Stimulated activated CD4-positive, alpha-beta T cell treated with anti-CD3 and anti-CD28 coated beads, Interleukin-15, amount 100 ng/mL, for 48 hours (primary cell): ENCODE measurements at regions not wholly inside any gene's neighbourhood (a gene's known extent, or its start where the extent isn't known, plus 50 kb on each side); places are given as distances from the start of the nearest gene placed in this dataset.

ENCODE experiments used
- DNase-seq, 2 donors: peaks; one replicate each; pipeline ENCODE4 v3.0.0-alpha.2; 2020; ENCODE audit warnings: low read depth in 2 of 2

- no peak for DNase-seq
These were observed 439.9 kb upstream of the RGS6 start for GRCh38 chr14:71492346-71492745.

GRCh38 chr14:71497645-71498086, 434.6 kb upstream of the RGS6 start:
- DNase-seq: no peak

GRCh38 chr14:71498212-71498611, 434.0 kb upstream of the RGS6 start:
- DNase-seq: no peak

DNA sequence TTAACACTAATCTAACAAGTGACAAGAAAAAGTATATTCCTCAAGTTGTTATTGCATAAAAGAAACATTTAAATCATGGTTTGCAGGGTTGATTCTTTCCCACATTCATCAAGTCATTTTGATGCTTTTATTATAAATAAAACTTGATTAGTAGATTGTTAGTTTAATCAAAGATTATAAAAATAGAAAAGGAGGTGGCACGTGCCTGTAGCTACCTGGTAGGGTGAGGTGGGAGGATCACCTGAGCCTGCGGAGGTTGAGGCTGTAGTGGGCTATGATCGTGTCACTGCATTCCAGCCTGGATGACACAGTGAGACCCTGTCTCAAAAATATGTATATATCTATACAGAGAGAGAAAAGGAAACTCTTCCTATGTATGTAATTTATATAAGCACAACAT, 433.2 kb upstream of the RGS6 start:
- DNase-seq: no peak

DNA sequence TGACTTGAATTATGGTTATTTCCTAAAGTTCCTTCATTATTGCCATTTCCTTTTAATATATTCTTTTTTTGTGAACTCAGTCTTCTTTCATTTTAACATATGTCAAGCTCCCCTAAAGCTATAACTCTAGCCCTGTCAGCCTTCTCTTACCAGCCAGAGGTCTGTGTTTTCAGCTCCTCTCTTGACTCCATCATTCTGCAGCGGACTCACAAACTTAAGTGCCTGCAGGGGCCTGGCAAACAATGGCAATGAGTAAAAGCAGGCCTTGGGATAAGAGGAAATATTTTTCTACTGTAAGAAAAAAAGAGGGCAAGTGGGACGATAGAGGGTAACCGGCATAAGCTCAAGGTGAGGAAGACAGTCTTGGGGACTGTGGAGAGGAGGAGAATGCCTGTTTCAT, 424.5 kb upstream of the RGS6 start:
- no peak for DNase-seq

- no peak for DNase-seq
These were observed 423.3 kb upstream of the RGS6 start for GRCh38 chr14:71508901-71509300.

GRCh38 chr14:71511152-71511551, 421.1 kb upstream of the RGS6 start:
- no peak for DNase-seq

GRCh38 chr14:71514941-71515919, 417.0 kb upstream of the RGS6 start:
- DNase-seq: no peak

- DNase-seq: no peak
These were observed 410.7 kb upstream of the RGS6 start for GRCh38 chr14:71521238-71522135.

- no peak for DNase-seq
These were observed 408.5 kb upstream of the RGS6 start for GRCh38 chr14:71523630-71524319.

- no peak for DNase-seq
These were observed 407.8 kb upstream of the RGS6 start for GRCh38 chr14:71524320-71524982.

DNA sequence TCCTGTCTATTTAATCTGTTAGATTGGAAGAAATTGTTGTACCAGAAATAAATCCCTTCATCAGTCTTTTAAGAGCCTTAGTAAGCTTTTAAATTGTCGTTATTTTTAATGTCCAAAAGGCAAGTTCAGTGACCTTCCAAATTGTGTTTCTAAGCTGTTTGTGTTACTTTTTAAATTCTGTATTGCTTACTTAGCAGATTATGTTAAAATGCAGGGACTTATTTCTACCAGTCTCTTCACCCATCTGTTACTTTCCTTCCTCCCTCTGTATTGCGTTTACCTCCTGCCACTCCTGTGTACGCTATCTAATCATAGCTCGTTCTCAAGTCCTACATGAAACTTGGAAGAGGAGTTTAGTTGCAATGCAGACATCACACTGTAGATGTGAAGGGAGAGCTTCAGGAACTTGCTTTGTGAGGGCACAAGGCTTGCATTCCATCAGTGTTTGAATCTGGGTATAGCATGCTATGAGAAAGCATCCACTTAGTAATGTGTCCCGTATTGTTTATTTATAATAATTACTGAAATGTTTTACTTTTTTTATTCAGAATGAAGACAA, 406.5 kb upstream of the RGS6 start:
- DNase-seq: no peak

DNA sequence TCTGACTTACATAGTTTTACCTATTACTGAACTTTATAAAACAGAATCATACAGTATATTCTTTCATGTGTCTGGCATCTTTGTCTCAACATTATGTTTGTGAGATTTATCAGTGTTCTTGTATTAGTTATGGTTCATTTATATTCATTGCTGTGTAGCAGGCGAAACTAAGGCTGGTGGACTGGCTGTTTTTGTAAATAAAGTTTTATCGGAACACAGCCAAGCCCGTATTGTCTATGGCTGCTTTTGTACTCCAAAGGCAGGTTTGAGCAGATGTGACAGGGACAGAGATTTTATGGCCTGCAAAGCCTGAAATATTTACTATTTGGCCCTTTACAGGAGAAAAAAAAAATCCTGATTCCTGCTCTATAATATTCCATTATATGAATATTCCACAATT, 405.8 kb upstream of the RGS6 start:
- no peak for DNase-seq

DNA sequence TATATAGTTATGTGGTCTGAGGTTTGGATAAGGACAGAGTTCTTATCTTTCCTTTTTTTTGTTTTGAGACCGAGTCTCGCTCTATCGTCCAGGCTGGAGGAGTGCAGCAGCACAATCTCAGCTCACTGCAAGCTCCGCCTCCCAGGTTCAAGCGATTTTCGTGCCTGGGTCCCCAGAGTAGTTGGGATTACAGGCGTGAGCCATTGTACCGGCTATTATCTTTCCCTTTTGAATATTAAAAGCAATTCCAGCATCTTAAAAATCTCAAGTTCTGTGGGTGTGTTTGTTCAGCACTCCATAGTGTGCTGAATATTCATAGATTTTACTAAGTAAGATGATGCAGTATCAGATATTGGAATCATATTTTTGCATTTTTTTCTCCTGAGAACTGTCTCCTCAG, 404.4 kb upstream of the RGS6 start:
- DNase-seq: no peak

DNA sequence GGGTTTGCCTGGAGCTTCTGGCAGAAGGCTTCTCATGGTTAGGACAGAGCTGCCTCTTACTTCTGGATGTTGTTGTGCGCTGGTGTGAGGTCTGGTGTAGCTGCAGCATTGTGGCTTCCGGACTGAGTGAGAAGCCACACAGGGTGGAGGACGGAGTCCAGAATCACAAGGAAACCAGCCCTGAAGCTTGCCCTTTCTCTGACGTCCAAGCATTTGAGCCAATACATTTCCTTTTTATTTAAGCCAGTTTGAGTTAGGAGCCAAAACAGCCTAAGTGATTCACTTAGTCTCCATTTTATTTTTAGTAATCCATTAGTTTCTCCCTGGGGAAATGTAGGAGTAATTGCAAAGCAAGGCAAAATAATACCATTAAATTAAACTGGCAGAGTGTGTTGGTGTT, 402.4 kb upstream of the RGS6 start:
- DNase-seq: no peak

DNA sequence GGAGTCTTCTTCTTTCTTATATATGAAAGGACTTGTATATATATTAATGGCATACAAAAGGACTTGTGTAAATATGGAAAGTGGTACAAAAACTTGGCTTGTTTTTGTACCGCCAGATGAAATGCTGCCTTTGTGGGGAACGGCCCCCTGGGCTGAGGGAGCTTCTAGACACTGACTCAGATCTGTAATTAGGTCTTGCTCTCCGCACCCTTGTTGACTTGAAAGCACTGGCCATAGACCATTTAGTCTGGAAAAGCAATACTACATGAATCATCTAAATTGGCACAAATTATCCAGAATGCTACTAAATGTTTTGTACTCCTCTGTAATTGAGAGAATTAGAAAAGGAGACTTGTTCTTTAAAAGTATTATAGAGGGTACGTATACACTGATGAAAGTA, 399.9 kb upstream of the RGS6 start:
- no peak for DNase-seq

DNA sequence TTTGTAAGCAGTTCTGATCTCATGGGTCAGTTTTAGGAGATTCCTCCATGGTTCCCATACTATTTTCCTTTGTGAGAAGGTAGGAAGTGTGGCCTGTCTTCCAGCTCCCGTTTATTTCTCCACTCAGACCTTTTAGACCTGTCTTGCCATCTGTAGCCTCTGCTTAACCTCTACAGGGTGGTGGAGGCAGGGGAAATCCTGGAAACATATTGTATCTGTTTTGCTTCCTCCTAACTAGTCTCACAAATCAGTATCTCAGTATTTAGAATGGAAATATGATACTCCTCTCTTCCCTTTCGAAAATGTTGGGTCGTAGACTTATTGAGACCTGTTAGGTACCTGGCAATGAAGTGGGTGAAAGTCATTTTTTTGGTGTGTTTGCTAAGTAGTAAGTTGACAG, 399.4 kb upstream of the RGS6 start:
- DNase-seq: no peak

DNA sequence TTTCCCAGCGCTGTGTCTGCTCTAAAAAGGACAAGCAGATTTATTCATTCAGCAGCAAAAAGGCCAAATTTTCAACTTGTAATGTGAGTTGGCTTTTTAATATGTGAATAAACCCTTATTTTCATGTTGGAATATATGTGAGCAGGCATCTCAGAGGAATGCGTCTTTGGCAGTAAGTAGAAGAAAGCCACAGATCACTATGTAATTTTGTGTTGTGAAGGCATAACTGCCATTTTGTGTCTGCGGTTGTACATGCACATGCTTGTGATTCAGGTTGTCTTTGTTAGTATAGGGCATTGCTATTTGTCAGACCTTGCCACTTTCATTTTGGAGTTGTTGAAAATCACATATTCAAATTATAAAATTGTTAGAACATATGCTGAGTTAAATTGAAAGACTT, 398.8 kb upstream of the RGS6 start:
- DNase-seq: no peak

GRCh38 chr14:71533800-71534199, 398.4 kb upstream of the RGS6 start:
- no peak for DNase-seq

GRCh38 chr14:71534506-71534905, 397.7 kb upstream of the RGS6 start:
- DNase-seq: no peak
